GM23248 (cell line): ENCODE measurements at regions not wholly inside any gene's neighbourhood (a gene's known extent, or its start where the extent isn't known, plus 50 kb on each side); places are given as distances from the start of the nearest gene placed in this dataset.

Experiments used
- EZH2 ChIP-seq: fragments of 200-600 bp; sonication (generic); IDR thresholded peaks from 2 replicates; pipeline ENCODE4 v1.6.1; 2018; ENCODE audit warnings: antibody characterized with exemption, mild to moderate bottlenecking; ENCODE audit not compliant: insufficient read depth, poor library complexity, severe bottlenecking
- EZH2phosphoT487 ChIP-seq: fragments of 200-600 bp; sonication (generic); IDR thresholded peaks from 2 replicates; pipeline ENCODE4 v1.6.1; 2018; ENCODE audit warnings: antibody characterized with exemption, moderate library complexity, mild to moderate bottlenecking, low read depth; ENCODE audit not compliant: insufficient read depth

DNA sequence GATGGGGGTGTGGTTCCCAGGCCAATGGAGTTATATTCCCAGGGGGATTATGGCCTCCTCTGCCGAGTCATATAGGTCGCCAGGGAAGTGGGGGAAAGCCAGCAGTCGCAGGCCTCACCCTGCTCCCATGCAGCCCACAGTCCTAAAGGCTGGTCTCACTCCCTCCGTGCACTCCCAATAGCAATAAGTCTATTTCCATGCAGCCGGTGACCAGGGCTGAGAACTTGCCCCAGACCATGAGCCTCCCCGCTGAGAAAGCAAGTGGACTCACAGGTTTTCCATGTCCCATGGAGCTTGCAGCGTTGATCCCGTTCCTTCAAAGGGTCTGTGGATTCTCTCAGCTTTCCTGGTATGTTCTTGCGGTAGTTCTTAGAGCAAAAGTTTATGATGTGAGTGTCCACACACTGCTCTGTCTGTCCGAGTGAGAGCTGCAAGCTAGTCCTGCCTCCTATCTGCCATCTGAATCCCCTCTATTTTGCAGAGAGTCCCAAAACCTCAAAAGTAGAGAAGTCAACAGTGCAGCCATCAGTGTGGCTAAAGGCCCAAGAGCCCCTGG lies 81.7 kb upstream of the TMPRSS2 start:
- TF ChIP-seq EZH2phosphoT487 (no peak), EZH2 (no peak)
